ENCODE measurements at regions not wholly inside any gene's neighbourhood (a gene's known extent, or its start where the extent isn't known, plus 50 kb on each side); places are given as distances from the start of the nearest gene placed in this dataset.
"Not testable (repeated sequence)": the region's sequence is repeated elsewhere in the genome, so short reads cannot be mapped to it uniquely, and the experiment has no call there.

- no peak for DNase-seq (ENCODE audit: low read depth in 2 of 2)
Observed at GRCh38 chr20:39705032-39705431, 742.9 kb downstream of the DHX35 start.

- DNase-seq (ENCODE audit: low read depth in 2 of 2): not testable (repeated sequence)
Observed at GRCh38 chr20:39703357-39703756, 741.2 kb downstream of the DHX35 start.

GRCh38 chr20:39702701-39703349 is 740.7 kb downstream of the DHX35 start:
- DNase-seq (ENCODE audit: low read depth in 2 of 2): no peak

GRCh38 chr20:39700528-39700927 is 738.4 kb downstream of the DHX35 start:
- no peak for DNase-seq (ENCODE audit: low read depth in 2 of 2)

GRCh38 chr20:39699166-39699725 is 737.1 kb downstream of the DHX35 start:
- no peak for DNase-seq (ENCODE audit: low read depth in 2 of 2)

- no peak for DNase-seq (ENCODE audit: low read depth in 2 of 2)
Observed at GRCh38 chr20:39698752-39699151, 736.6 kb downstream of the DHX35 start.

GRCh38 chr20:39691151-39691862 is 729.2 kb downstream of the DHX35 start:
- DNase-seq (ENCODE audit: low read depth in 2 of 2): no peak

GRCh38 chr20:39676857-39677391 is 714.8 kb downstream of the DHX35 start:
- no peak for DNase-seq (ENCODE audit: low read depth in 2 of 2)

GRCh38 chr20:39676241-39676640 is 714.1 kb downstream of the DHX35 start:
- DNase-seq (ENCODE audit: low read depth in 2 of 2): no peak

- DNase-seq (ENCODE audit: low read depth in 2 of 2): no peak
Observed at GRCh38 chr20:39674842-39675241, 712.7 kb downstream of the DHX35 start.

GRCh38 chr20:39670988-39671387 is 708.8 kb downstream of the DHX35 start:
- DNase-seq (ENCODE audit: low read depth in 2 of 2): no peak

- DNase-seq (ENCODE audit: low read depth in 2 of 2): no peak
Observed at GRCh38 chr20:39669659-39670058, 707.5 kb downstream of the DHX35 start.

GRCh38 chr20:39668038-39668437 is 705.9 kb downstream of the DHX35 start:
- DNase-seq (ENCODE audit: low read depth in 2 of 2): no peak

GRCh38 chr20:39661833-39662232 is 699.7 kb downstream of the DHX35 start:
- DNase-seq (ENCODE audit: low read depth in 2 of 2): no peak

- no peak for DNase-seq (ENCODE audit: low read depth in 2 of 2)
Observed at GRCh38 chr20:39660965-39661364, 698.8 kb downstream of the DHX35 start.

GRCh38 chr20:39660226-39660625 is 698.1 kb downstream of the DHX35 start:
- no peak for DNase-seq (ENCODE audit: low read depth in 2 of 2)

- no peak for DNase-seq (ENCODE audit: low read depth in 2 of 2)
Observed at GRCh38 chr20:39658662-39659409, 696.7 kb downstream of the DHX35 start.

GRCh38 chr20:39654171-39654570 is 692.0 kb downstream of the DHX35 start:
- no peak for DNase-seq (ENCODE audit: low read depth in 2 of 2)

- DNase-seq (ENCODE audit: low read depth in 2 of 2): no peak
Observed at GRCh38 chr20:39651645-39652325, 689.6 kb downstream of the DHX35 start.

- DNase-seq (ENCODE audit: low read depth in 2 of 2): no peak
Observed at GRCh38 chr20:39646874-39647413, 684.8 kb downstream of the DHX35 start.

- no peak for DNase-seq (ENCODE audit: low read depth in 2 of 2)
Observed at GRCh38 chr20:39645131-39645530, 683.0 kb downstream of the DHX35 start.
